IMR-90 (cell line): ENCODE measurements at regions not wholly inside any gene's neighbourhood (a gene's known extent, or its start where the extent isn't known, plus 50 kb on each side); places are given as distances from the start of the nearest gene placed in this dataset.

Source experiments
- CHD1 ChIP-seq: IDR thresholded peaks from 2 replicates; pipeline ENCODE4 v1.6.1; 2012; ENCODE audit warnings: low read depth, low read length, improper control_type of control experiment
- FOS ChIP-seq: fragments of 150-350 bp; IDR thresholded peaks from 2 replicates; pipeline ENCODE4 v1.6.1; 2016; ENCODE audit warnings: low read depth, low read length
- MXI1 ChIP-seq: IDR thresholded peaks from 2 replicates; pipeline ENCODE4 v1.6.1; 2012; ENCODE audit warnings: low read depth, mild to moderate bottlenecking, low read length, moderate library complexity, borderline replicate concordance
- NFE2L2 ChIP-seq: fragments of 150-350 bp; IDR thresholded peaks from 2 replicates; pipeline ENCODE4 v1.6.1; 2016; ENCODE audit warnings: low read depth, mild to moderate bottlenecking, low read length
- POLR2A ChIP-seq: IDR thresholded peaks from 2 replicates; pipeline ENCODE4 v1.6.1; 2012; ENCODE audit warnings: mild to moderate bottlenecking, low read depth, low read length
- RAD21 ChIP-seq: IDR thresholded peaks from 2 replicates; pipeline ENCODE4 v1.6.1; 2012; ENCODE audit warnings: low read length, improper control_type of control experiment
- RFX5 ChIP-seq: IDR thresholded peaks from 2 replicates; pipeline ENCODE4 v1.8.0; 2012; ENCODE audit warnings: low read depth, mild to moderate bottlenecking, low read length, moderate library complexity
- TF ChIP-seq, protein P1 (sequence below): conservative IDR thresholded peaks from 2 replicates; pipeline ENCODE4 v1.5.1; 2012; ENCODE audit warnings: mild to moderate bottlenecking, low read depth, low read length, improper control_type of control experiment

DNA sequence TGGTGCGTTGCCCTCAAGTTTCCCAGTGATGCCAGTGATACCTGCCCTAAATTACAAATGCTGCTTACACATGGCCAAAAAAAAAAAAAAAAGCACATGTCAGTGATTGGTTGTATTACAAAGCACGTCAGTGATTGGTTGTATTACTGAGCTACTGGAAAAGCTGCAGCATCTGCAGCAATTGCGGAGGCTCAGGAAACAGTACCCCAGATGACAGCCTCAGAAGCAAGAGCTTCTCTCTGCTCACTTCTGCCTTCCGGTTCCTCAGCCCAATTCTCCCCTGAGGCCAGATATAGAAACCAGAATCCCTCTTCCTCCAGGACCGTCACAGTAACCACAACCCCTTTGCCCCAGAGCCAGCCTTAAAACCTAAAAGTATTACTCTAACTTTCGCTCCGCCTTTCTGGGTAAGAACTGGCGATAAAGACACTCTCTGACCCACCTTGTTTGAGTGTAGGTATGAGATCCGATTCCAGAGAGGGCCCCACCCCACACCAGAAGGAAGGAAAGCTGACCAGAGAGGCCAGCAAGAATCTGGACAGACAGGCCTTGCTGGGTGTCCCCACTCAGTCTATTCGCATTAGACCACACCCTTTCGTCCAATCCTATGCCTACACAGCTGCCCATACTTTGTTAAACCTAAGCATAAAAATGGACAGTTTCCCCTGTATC lies 85.0 kb upstream of the SORBS2 start:
- TF ChIP-seq POLR2A (no peak), RFX5 (no peak), MXI1 (no peak), NFE2L2 (no peak), RAD21 (no peak), FOS (no peak), CHD1 (no peak)
- TF ChIP-seq, protein P1, sequence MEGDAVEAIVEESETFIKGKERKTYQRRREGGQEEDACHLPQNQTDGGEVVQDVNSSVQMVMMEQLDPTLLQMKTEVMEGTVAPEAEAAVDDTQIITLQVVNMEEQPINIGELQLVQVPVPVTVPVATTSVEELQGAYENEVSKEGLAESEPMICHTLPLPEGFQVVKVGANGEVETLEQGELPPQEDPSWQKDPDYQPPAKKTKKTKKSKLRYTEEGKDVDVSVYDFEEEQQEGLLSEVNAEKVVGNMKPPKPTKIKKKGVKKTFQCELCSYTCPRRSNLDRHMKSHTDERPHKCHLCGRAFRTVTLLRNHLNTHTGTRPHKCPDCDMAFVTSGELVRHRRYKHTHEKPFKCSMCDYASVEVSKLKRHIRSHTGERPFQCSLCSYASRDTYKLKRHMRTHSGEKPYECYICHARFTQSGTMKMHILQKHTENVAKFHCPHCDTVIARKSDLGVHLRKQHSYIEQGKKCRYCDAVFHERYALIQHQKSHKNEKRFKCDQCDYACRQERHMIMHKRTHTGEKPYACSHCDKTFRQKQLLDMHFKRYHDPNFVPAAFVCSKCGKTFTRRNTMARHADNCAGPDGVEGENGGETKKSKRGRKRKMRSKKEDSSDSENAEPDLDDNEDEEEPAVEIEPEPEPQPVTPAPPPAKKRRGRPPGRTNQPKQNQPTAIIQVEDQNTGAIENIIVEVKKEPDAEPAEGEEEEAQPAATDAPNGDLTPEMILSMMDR: no peak
